Esophagus muscularis mucosa (tissue), 4 donors: ENCODE measurements at regions not wholly inside any gene's neighbourhood (a gene's known extent, or its start where the extent isn't known, plus 50 kb on each side); places are given as distances from the start of the nearest gene placed in this dataset.

Experiments used
- EP300 ChIP-seq: sonication (generic); formaldehyde crosslinking; IDR thresholded peaks from one replicate; pipeline ENCODE4 v1.6.1; 2017; ENCODE audit warnings: antibody characterized with exemption
- POLR2A ChIP-seq: fragments of 450-650 bp; IDR thresholded peaks from one replicate; pipeline ENCODE4 v1.6.1; 2017; ENCODE audit warnings: antibody characterized with exemption, moderate library complexity, mild to moderate bottlenecking, low read depth
- POLR2AphosphoS5 ChIP-seq, 2 donors: sonication (generic); formaldehyde crosslinking; IDR thresholded peaks; one replicate each; pipeline ENCODE4 v1.6.1; 2017; ENCODE audit warnings: antibody characterized with exemption in 2 of 2
- TF ChIP-seq, protein P1 (sequence below), 3 experiments: fragments of 200-600 bp in 2 of 3; fragments of 450-650 bp in 1 of 3; sonication (generic) in 2 of 3; IDR thresholded peaks; one replicate each; pipeline ENCODE4 v1.5.1; 2017 to 2019; ENCODE audit warnings: antibody characterized with exemption in 3 of 3, mild to moderate bottlenecking in 2 of 3, moderate library complexity in 1 of 3

DNA sequence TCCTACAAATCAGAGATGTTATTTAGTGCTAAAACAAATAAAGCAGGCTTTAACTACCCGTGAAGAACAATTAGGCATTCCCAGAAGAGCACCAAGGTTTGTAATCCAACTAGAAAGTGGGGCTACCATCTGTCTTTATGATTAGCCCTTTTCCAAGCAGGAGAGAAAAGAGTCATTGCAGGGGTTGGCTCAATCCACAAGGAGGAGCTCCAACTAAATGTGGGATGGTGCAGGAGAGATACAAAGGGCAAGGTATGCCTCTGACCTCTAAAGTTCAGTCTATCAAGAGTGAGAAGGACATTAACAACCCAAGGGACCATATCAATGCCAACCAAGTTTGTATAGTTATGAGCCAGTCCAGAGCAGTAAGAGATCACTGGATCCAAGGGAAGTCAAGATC, 382.7 kb upstream of the DUSP10 start:
- TF ChIP-seq, protein P1, sequence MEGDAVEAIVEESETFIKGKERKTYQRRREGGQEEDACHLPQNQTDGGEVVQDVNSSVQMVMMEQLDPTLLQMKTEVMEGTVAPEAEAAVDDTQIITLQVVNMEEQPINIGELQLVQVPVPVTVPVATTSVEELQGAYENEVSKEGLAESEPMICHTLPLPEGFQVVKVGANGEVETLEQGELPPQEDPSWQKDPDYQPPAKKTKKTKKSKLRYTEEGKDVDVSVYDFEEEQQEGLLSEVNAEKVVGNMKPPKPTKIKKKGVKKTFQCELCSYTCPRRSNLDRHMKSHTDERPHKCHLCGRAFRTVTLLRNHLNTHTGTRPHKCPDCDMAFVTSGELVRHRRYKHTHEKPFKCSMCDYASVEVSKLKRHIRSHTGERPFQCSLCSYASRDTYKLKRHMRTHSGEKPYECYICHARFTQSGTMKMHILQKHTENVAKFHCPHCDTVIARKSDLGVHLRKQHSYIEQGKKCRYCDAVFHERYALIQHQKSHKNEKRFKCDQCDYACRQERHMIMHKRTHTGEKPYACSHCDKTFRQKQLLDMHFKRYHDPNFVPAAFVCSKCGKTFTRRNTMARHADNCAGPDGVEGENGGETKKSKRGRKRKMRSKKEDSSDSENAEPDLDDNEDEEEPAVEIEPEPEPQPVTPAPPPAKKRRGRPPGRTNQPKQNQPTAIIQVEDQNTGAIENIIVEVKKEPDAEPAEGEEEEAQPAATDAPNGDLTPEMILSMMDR (IDR thresholded peaks at IDR 0.05), result no peak
- TF ChIP-seq POLR2A (no peak), POLR2AphosphoS5 (IDR thresholded peaks at IDR 0.05) (no peak), EP300 (no peak)
